Activated CD8-positive, alpha-beta memory T cell treated with anti-CD3 and anti-CD28 coated beads, Interleukin-2, amount 10 ng/mL, durations not matched to agents 7 days and 5 days (primary cell): ENCODE measurements at regions not wholly inside any gene's neighbourhood (a gene's known extent, or its start where the extent isn't known, plus 50 kb on each side); places are given as distances from the start of the nearest gene placed in this dataset.
"Not testable (repeated sequence)": the region's sequence is repeated elsewhere in the genome, so short reads cannot be mapped to it uniquely, and the experiment has no call there.

Experiments
- ATAC-seq: fragments of 150-1000 bp; cut with Tn5 transposase; one replicate; pipeline ENCODE4 v1.10.0; 2021; ENCODE audit warnings: moderate library complexity
- CTCF ChIA-PET: fragments of 350-600 bp; sonication (Branson Sonifier 250); formaldehyde crosslinking; loops from one replicate; lab custom pipeline; 2021; ENCODE audit warnings: antibody characterized with exemption; lab: Charles Lee
- DNase-seq: peaks from one replicate; pipeline ENCODE4 v3.0.0-alpha.2; 2020
- H3K27ac Mint-ChIP-seq: one replicate; pipeline ENCODE4 v1.8.0; 2021; ENCODE audit warnings: mild to moderate bottlenecking, mixed read lengths
- H3K27me3 Mint-ChIP-seq: one replicate; pipeline ENCODE4 v1.8.0; 2021; ENCODE audit warnings: mixed read lengths
- H3K36me3 Mint-ChIP-seq: one replicate; pipeline ENCODE4 v1.8.0; 2021; ENCODE audit warnings: mild to moderate bottlenecking, mixed read lengths
- H3K4me1 Mint-ChIP-seq: one replicate; pipeline ENCODE4 v1.8.0; 2021; ENCODE audit warnings: mixed read lengths
- H3K4me3 Mint-ChIP-seq: one replicate; pipeline ENCODE4 v1.8.0; 2021; ENCODE audit warnings: mild to moderate bottlenecking, moderate library complexity, mixed read lengths
- H3K9me3 Mint-ChIP-seq: one replicate; pipeline ENCODE4 v1.8.0; 2022; ENCODE audit warnings: low read depth, mixed read lengths

DNA sequence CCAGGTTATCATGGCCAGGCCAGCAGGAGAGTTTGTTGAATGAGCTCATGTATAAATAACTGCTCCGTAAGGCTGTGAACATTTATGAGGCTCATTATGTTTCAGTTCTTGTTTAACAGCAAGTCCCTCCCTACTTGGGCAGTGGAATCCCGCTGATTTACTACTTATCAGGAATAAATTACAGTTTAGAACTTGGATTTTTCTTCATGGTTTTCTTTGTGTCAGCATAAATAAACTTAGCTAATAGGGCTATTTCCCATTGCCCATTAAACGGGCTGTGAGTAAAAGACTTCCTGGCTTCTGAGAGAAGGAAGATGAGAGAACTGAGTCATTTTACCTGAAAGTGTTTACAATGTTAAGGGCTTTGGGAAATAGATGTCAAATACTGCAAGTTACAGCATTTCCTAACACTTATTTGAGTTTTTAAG, 701.6 kb upstream of the ANKRD30A start:
- H3K4me3 Mint-ChIP-seq, result no peak overlapping the region
- H3K27ac Mint-ChIP-seq, result no peak overlapping the region
- no peaks in the 10 kb centered on the region for H3K27me3 Mint-ChIP-seq
- H3K36me3 Mint-ChIP-seq, result no peaks in the 10 kb centered on the region
- DNase-seq, result no peak
- CTCF ChIA-PET, result no interaction called here
- ATAC-seq, result no peak
- peaks cover 14% of the 10 kb centered on the region for H3K9me3 Mint-ChIP-seq
- H3K4me1 Mint-ChIP-seq, result no peaks in the 10 kb centered on the region

DNA sequence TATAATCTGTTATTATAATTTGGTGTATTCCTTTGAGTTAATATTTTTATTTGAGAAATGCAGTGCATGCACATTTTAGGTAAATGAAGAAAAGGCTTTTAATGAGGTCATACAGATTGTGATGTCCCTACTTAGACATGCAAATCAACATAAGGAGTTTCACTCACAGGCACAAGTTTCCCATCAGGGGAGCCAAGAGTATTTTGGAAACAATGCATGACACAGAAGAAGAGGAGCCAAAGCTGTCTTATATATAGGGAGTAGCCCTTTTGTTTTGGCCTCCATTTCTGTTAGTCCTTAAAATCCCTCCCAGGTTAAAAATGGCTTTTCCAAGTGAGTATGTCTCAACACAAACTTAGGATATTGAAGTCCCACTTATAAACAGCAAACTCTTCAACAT, 703.4 kb upstream of the ANKRD30A start:
- ATAC-seq (no peak), DNase-seq (no peak)
- no peaks in the 10 kb centered on the region for H3K36me3 Mint-ChIP-seq
- peaks cover 13% of the 10 kb centered on the region for H3K9me3 Mint-ChIP-seq
- no peak overlapping the region for H3K4me3 Mint-ChIP-seq
- no peak overlapping the region for H3K27ac Mint-ChIP-seq
- no peaks in the 10 kb centered on the region for H3K27me3 Mint-ChIP-seq
- CTCF ChIA-PET, result no interaction called here
- no peaks in the 10 kb centered on the region for H3K4me1 Mint-ChIP-seq

DNA sequence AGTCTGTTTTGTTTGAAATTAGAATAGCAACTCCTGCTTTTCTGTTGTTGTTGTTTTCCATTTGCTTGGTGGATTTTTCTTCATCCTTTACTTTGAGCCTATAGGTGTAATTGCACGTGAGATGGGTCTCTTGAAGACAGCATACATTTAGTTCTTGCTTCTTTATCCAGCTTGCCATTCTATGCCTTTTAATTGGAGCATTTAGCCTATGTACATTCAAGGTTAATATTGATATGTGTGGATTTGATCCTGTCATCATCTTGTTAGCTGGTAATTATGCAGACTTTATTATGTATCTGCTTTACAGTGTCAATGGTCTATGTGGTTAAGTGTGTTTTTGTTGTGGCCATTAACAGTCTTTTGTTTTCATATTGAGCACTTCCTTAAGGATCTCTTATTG, 708.9 kb upstream of the ANKRD30A start:
- Mint-ChIP-seq H3K36me3 (no peaks in the 10 kb centered on the region), H3K4me1 (no peaks in the 10 kb centered on the region), H3K9me3 (peaks cover 23% of the 10 kb centered on the region), H3K27me3 (no peaks in the 10 kb centered on the region), H3K4me3 (no peak overlapping the region), H3K27ac (no peak overlapping the region)
- DNase-seq, result no peak
- CTCF ChIA-PET, result no interaction called here
- ATAC-seq, result no peak

DNA sequence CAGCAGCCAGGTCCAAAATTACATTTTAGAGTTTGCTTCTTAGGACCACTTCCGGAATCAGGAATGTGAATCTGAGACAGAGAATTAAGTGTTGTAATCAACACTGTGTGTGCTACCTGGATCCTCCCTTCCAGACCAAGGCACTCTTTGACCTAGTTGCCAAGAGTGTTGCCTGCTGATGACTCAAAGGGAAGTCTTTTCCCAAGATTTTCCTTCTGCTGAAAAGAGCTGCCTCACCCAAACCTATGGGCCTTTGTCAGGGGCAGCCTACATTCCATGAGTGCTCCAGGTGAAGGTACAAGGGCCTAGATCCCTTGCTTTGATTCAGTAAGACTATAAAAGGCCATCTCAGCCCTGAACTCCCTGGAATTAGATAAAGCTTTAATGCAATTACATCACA, 712.5 kb upstream of the ANKRD30A start:
- Mint-ChIP-seq H3K27me3 (no peaks in the 10 kb centered on the region), H3K4me3 (no peak overlapping the region), H3K4me1 (no peaks in the 10 kb centered on the region), H3K36me3 (no peaks in the 10 kb centered on the region), H3K9me3 (peaks cover 24% of the 10 kb centered on the region), H3K27ac (no peak overlapping the region)
- no peak for ATAC-seq
- CTCF ChIA-PET, result no interaction called here
- DNase-seq, result no peak

DNA sequence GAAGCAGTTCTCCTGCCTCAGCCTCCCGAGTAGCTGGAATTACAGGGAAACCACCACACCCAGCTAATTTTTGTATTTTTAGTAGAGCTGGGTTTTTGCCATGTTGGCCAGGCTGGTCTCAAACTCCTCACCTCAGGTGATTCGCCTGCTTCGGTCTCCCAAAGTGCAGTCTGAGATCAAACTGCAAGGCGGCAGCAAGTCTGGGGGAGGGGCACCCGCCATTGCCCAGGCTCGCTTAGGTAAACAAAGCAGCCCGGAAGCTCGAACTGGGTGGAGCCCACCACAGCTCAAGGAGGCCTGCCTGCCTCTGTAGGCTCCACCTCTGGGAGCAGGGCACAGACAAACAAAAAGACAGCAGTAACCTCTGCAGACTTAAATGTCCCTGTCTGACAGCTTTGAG, 725.2 kb upstream of the ANKRD30A start:
- H3K4me3 Mint-ChIP-seq, CTCF ChIA-PET, H3K27me3 Mint-ChIP-seq, H3K36me3 Mint-ChIP-seq, H3K27ac Mint-ChIP-seq, H3K4me1 Mint-ChIP-seq, H3K9me3 Mint-ChIP-seq, DNase-seq, ATAC-seq: not testable (repeated sequence)

DNA sequence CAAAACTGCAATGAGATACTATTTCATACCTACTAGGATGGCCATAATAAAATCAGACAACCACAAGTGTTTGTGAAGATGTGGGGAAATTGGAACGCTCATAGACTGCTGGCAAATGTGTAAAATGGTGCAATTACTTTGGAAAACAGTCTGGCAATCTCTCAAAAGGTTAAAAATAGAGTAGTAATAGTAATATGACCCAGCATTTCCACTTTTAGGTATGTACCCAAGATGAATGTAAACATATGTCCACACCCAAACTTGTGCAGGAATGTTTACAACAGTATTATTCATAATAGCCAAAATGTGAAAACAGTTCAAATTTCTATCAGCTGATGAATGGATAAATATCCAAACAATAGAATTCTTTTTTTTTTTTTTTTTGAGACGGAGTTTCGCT, 731.6 kb upstream of the ANKRD30A start:
- Mint-ChIP-seq H3K36me3 (no peaks in the 10 kb centered on the region), H3K4me3 (no peak overlapping the region), H3K4me1 (no peaks in the 10 kb centered on the region), H3K9me3 (peaks cover 11% of the 10 kb centered on the region), H3K27me3 (no peaks in the 10 kb centered on the region), H3K27ac (no peak overlapping the region)
- DNase-seq (no peak), ATAC-seq (no peak)
- CTCF ChIA-PET, result no interaction called here

DNA sequence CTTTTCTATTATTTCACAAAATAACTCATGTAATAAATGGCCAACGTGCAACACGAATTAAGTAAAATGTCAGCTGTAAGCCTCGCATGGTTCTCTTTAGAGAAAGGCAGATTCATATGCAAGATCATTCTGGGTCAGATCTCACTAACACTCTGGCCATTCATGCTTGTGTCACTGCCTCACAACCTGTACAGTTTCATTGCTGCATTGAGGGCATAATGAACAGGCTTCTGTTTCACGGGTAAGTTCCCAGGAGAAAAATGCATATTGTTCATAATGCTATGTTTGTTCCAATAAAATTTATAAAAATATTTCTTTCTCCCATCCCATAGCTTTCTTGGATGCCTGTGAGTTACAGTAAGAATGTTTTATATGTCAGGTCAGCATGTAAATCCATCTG, 734.0 kb upstream of the ANKRD30A start:
- Mint-ChIP-seq H3K27ac (no peak overlapping the region), H3K27me3 (no peaks in the 10 kb centered on the region), H3K36me3 (no peaks in the 10 kb centered on the region), H3K4me1 (no peaks in the 10 kb centered on the region), H3K9me3 (peaks cover 18% of the 10 kb centered on the region), H3K4me3 (no peak overlapping the region)
- ATAC-seq (no peak), DNase-seq (no peak)
- CTCF ChIA-PET, result no interaction called here

DNA sequence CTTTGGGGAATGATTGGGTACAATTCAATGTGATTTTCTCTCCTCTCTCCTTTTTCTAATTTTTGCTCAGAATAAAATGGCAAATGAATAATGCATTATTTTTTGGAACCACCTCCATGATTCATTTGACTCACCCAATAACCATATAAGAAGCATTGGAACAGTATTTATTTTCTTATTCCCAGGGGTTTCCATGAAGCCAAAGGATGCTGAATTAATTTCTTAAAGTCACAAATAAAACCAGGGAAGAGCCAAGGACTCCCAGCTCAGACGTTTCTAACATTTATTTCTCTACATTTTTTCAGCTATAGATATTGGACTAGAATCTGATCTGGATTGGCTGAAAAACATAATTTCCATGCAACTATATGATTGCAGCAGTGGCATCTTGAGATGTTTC, 735.2 kb upstream of the ANKRD30A start:
- Mint-ChIP-seq H3K36me3 (no peaks in the 10 kb centered on the region), H3K27me3 (no peaks in the 10 kb centered on the region), H3K27ac (no peak overlapping the region), H3K4me1 (no peaks in the 10 kb centered on the region), H3K9me3 (peaks cover 19% of the 10 kb centered on the region), H3K4me3 (no peak overlapping the region)
- ATAC-seq, result no peak
- no peak for DNase-seq
- CTCF ChIA-PET, result no interaction called here

DNA sequence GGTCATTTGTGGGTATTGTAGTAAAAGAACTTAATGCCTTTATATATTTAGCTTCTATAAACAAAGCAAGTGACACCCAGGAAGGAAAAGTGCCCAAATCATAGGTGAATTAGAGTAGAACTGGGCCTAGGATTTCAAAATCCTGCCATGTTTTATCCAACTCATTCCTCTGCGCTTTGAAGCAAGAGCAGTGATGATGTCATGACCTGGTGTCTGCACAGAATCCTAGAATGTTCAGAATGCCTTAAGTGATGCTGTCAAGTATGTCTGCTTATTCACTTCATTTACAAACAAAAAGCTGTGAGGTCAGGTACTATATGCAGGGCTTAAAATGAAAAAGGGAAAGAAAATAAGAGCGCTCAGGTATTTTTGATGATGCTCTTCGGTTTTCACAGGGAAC, 737.2 kb upstream of the ANKRD30A start:
- no peak for DNase-seq
- CTCF ChIA-PET, result no interaction called here
- no peak for ATAC-seq
- no peak overlapping the region for H3K27ac Mint-ChIP-seq
- H3K27me3 Mint-ChIP-seq, result no peaks in the 10 kb centered on the region
- H3K9me3 Mint-ChIP-seq, result peaks cover 15% of the 10 kb centered on the region
- H3K4me1 Mint-ChIP-seq, result no peaks in the 10 kb centered on the region
- H3K36me3 Mint-ChIP-seq, result no peaks in the 10 kb centered on the region
- no peak overlapping the region for H3K4me3 Mint-ChIP-seq

DNA sequence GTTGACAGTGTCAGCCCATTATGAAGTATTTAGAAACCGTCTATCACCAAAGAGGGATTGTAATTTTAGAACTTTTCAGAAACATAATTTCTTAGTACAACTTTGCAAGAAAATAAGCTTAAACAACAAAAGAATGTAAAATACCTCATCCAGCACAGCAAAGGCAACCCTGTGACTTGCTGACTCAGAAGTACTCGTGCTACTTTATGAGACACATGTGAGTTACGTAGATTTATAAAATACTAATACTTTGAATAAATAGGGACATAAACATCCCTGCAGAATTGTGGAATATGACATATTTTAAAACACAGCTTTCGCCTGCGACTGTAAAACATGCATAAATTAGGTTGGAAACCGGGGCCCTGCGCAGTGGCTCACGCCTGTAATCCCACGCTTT, 739.7 kb upstream of the ANKRD30A start:
- Mint-ChIP-seq H3K4me1 (no peaks in the 10 kb centered on the region), H3K36me3 (no peaks in the 10 kb centered on the region), H3K4me3 (no peak overlapping the region), H3K27ac (no peak overlapping the region), H3K27me3 (no peaks in the 10 kb centered on the region), H3K9me3 (peaks cover 10% of the 10 kb centered on the region)
- DNase-seq (no peak), ATAC-seq (no peak)
- CTCF ChIA-PET, result no interaction called here

DNA sequence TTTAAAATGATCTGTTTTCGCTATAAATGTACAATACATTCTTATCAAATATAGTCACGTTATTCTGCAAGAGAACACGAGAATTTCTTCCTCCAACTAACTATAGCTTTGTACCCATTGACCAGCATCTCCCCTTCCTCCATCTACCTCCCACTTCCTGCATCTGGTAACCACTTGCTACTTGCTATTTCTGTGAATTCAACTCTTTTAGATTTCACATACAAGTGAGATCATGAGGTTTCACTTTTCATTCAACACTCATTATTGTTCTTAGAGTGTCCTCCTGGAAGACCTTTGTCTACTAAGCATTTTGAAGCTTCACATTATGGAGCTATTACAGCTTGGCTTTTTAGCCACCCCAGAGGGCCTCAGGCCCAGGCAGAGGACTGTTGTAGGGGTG, 741.3 kb upstream of the FZD8 start:
- no peaks in the 10 kb centered on the region for H3K4me1 Mint-ChIP-seq
- DNase-seq (no peak), ATAC-seq (no peak)
- H3K27me3 Mint-ChIP-seq, result no peaks in the 10 kb centered on the region
- no peak overlapping the region for H3K27ac Mint-ChIP-seq
- CTCF ChIA-PET, result no interaction called here
- H3K9me3 Mint-ChIP-seq, result peaks cover 8% of the 10 kb centered on the region
- no peaks in the 10 kb centered on the region for H3K36me3 Mint-ChIP-seq
- H3K4me3 Mint-ChIP-seq, result no peak overlapping the region

DNA sequence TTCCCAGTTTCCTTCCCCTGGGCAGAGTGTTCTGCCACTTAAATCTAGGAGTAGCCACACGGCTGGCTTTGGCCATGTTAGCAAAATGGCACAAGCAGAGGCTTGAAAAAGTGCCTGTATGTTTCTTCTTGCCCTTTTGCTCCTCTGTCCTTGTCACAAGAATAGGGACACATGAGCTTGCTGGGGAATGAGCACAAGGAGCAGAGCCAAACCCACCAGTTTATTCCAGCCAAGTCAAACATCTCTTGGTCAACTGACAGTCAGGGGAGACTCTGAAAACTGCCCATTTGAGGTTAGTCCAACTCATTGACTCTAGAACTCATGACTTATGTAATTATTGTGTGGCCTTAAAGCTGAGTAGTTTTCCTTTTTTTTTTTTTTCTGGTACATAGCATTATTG, 739.7 kb upstream of the FZD8 start:
- ATAC-seq, result no peak
- no peaks in the 10 kb centered on the region for H3K27me3 Mint-ChIP-seq
- no peak overlapping the region for H3K4me3 Mint-ChIP-seq
- peaks cover 6% of the 10 kb centered on the region for H3K9me3 Mint-ChIP-seq
- H3K36me3 Mint-ChIP-seq, result no peaks in the 10 kb centered on the region
- no peak overlapping the region for H3K27ac Mint-ChIP-seq
- DNase-seq, result no peak
- H3K4me1 Mint-ChIP-seq, result no peaks in the 10 kb centered on the region
- CTCF ChIA-PET, result no interaction called here

DNA sequence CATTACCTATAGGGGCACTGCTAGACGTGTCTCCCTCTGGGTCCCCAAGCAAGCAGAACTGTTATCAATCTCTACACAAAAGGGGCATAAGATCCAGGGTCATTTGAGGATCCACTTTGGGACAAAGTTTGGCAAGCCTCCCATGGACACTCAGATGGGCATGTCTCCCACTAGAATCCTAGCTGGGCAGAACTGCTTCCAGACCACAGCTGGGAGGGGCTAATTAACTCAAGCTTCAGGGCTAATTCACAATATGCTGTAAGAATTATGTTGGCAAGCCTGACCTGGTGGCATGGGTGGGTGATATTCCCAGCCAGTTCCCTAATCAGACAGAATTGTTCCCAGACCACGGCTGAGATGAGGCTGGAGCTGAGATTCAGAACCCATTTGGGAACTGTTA, 738.4 kb upstream of the FZD8 start:
- Mint-ChIP-seq H3K9me3 (peaks cover 2% of the 10 kb centered on the region), H3K4me1 (no peaks in the 10 kb centered on the region), H3K27ac (no peak overlapping the region), H3K4me3 (no peak overlapping the region), H3K36me3 (no peaks in the 10 kb centered on the region), H3K27me3 (no peaks in the 10 kb centered on the region)
- DNase-seq (no peak), ATAC-seq (no peak)
- CTCF ChIA-PET, result no interaction called here

DNA sequence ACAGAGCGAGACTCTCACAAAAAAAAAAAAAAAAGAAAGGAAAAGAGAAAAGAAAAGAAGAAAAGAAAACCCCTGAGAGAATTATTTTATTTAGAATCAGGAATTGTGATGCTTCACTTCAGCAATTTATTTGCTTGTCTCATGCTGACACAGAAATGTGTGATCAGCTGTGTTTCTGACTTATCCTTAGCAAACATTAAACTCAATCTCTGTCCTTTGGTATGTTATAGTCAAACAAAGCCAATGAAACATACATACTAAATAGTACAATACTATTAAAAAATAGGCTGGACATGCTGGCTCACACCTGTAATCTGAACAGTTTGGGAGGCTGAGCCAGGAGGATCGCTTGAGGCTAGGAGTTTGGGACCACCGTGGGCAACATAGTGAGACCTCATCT, 733.0 kb upstream of the FZD8 start:
- CTCF ChIA-PET, result no interaction called here
- no peak for DNase-seq
- Mint-ChIP-seq H3K27me3 (no peaks in the 10 kb centered on the region), H3K27ac (no peak overlapping the region), H3K4me1 (no peaks in the 10 kb centered on the region), H3K4me3 (no peak overlapping the region), H3K36me3 (no peaks in the 10 kb centered on the region), H3K9me3 (peaks cover 7% of the 10 kb centered on the region)
- no peak for ATAC-seq

DNA sequence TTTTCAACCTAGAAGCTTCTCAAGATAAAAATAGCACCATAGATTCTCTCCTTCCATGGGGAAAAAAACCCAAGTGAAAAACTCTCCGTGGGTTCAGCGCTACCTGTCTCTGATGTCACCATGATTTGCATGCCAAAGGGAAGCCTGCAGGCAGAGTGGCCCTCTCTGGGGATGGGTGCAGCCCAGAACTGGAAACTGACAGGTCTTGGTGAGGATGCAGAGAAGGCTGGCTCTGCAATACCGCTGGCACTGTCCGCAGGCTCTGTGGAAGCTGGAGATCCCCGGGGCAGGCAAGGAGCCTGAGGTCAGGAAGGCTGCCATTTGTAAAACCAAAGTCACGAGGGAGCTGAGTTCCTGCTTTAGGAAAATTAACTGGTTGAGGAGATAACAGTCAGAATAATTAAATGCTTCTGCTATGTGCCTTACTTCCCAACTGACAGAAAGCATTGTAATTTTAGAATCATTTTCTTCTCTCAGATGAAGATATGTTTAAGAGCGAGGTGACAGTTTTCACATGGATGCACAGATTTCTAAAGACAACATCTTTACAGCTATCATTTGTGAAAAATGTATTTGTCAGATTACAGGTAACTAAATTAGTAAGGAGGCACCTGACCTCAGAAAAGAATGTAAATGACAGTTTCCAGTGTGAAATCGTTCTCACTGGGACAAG, 731.5 kb upstream of the FZD8 start:
- no peaks in the 10 kb centered on the region for H3K27me3 Mint-ChIP-seq
- ATAC-seq (no peak), DNase-seq (no peak)
- no peak overlapping the region for H3K4me3 Mint-ChIP-seq
- no peaks in the 10 kb centered on the region for H3K36me3 Mint-ChIP-seq
- CTCF ChIA-PET, result no interaction called here
- H3K9me3 Mint-ChIP-seq, result peaks cover 7% of the 10 kb centered on the region
- H3K27ac Mint-ChIP-seq, result no peak overlapping the region
- no peaks in the 10 kb centered on the region for H3K4me1 Mint-ChIP-seq
